Spleen (tissue), 7 donors: ENCODE measurements at regions not wholly inside any gene's neighbourhood (a gene's known extent, or its start where the extent isn't known, plus 50 kb on each side); places are given as distances from the start of the nearest gene placed in this dataset.

Source experiments
- CTCF ChIP-seq, 11 experiments: fragments of 200-600 bp in 7 of 11; fragments of 450-650 bp in 4 of 11; sonication (generic) in 4 of 11; IDR thresholded peaks in 8 of 11; conservative IDR thresholded peaks in 3 of 11; 1 replicate in 7 of 11; 2 replicates in 4 of 11; pipeline versions ENCODE4 v1.4.0 to v1.8.0; 2016 to 2021; ENCODE audit warnings: antibody characterized with exemption in 11 of 11, inconsistent platforms in 4 of 11, mild to moderate bottlenecking in 1 of 11
- POLR2A ChIP-seq, 3 donors: fragments of 450-650 bp; IDR thresholded peaks; one replicate each; pipeline ENCODE4 v1.5.1; 2017; ENCODE audit warnings: antibody characterized with exemption in 3 of 3, mild to moderate bottlenecking in 1 of 3
- POLR2AphosphoS5 ChIP-seq, 3 donors: sonication (generic); formaldehyde crosslinking; IDR thresholded peaks; one replicate each; pipeline ENCODE4 v1.5.1; 2017; ENCODE audit warnings: antibody characterized with exemption in 3 of 3
- donor health status: DM: no; HTN: no; CAD: no; lungs with moderate emphysema.
- donor health status: DM: no; HTN: no; CAD: no.
- donor health status: DM: no; HTN: no; CAD: no.

- no peak for TF ChIP-seq CTCF (IDR thresholded peaks at IDR 0.05 in 8 of 11, conservative IDR thresholded peaks at IDR 0.05 in 3 of 11)
- no peak for TF ChIP-seq POLR2AphosphoS5 (IDR thresholded peaks at IDR 0.05)
- TF ChIP-seq POLR2A (IDR thresholded peaks at IDR 0.05), result no peak
Observed at GRCh38 chr3:181956122-181956521, 244.4 kb downstream of the SOX2 start.
